SK-N-SH treated with all-trans-retinoic acid at 6 μM for 48 hours (cell line): ENCODE measurements at regions not wholly inside any gene's neighbourhood (a gene's known extent, or its start where the extent isn't known, plus 50 kb on each side); places are given as distances from the start of the nearest gene placed in this dataset.

ENCODE experiments used
- ATAC-seq: fragments of 200-7000 bp; cut with Tn5 transposase; 3 replicates; pipeline ENCODE4 v1.9.1; 2020; ENCODE audit warnings: mild to moderate bottlenecking, moderate library complexity
- BACH2 ChIP-seq: fragments of 250-450 bp; sonication (Bioruptor Pico); IDR thresholded peaks from 2 replicates; pipeline ENCODE4 v1.9.0; 2021; ENCODE audit warnings: mild to moderate bottlenecking, borderline replicate concordance
- CSDC2 ChIP-seq: fragments of 250-450 bp; sonication (Bioruptor Pico); IDR thresholded peaks from 2 replicates; pipeline ENCODE4 v1.5.0; 2020; ENCODE audit warnings: mild to moderate bottlenecking, moderate library complexity
- GLIS3 ChIP-seq: fragments of 250-450 bp; sonication (Bioruptor Pico); IDR thresholded peaks from 2 replicates; pipeline ENCODE4 v1.5.0; 2020; ENCODE audit warnings: mild to moderate bottlenecking, moderate library complexity
- ISL1 ChIP-seq: fragments of 250-450 bp; sonication (Bioruptor Pico); IDR thresholded peaks from 2 replicates; pipeline ENCODE4 v2.1.2; 2022; ENCODE audit warnings: mild to moderate bottlenecking, moderate library complexity
- PPARA ChIP-seq: fragments of 250-450 bp; sonication (Bioruptor Pico); IDR thresholded peaks from 2 replicates; pipeline ENCODE4 v1.5.0; 2020; ENCODE audit warnings: mild to moderate bottlenecking, borderline replicate concordance
- RARB ChIP-seq: fragments of 250-450 bp; sonication (Bioruptor Pico); IDR thresholded peaks from 2 replicates; pipeline ENCODE4 v1.8.0; 2021; ENCODE audit warnings: mild to moderate bottlenecking, moderate library complexity
- SNAI2 ChIP-seq: fragments of 250-450 bp; sonication (Bioruptor Pico); IDR thresholded peaks from 2 replicates; pipeline ENCODE4 v1.5.0; 2020; ENCODE audit warnings: mild to moderate bottlenecking, moderate library complexity
- TCF4 ChIP-seq: fragments of 250-450 bp; sonication (Bioruptor Pico); IDR thresholded peaks from 2 replicates; pipeline ENCODE4 v1.8.0; 2021; ENCODE audit warnings: mild to moderate bottlenecking, moderate library complexity, borderline replicate concordance
- TOX ChIP-seq: fragments of 250-450 bp; sonication (Bioruptor Pico); IDR thresholded peaks from 2 replicates; pipeline ENCODE4 v1.8.0; 2021; ENCODE audit warnings: mild to moderate bottlenecking, moderate library complexity, borderline replicate concordance
- ZC3H10 ChIP-seq: fragments of 250-450 bp; sonication (Bioruptor Pico); IDR thresholded peaks from 2 replicates; pipeline ENCODE4 v1.5.1; 2021; ENCODE audit warnings: mild to moderate bottlenecking, moderate library complexity
- ZFP3 ChIP-seq: fragments of 250-450 bp; sonication (Bioruptor Pico); IDR thresholded peaks from 2 replicates; pipeline ENCODE4 v1.5.0; 2020; ENCODE audit warnings: mild to moderate bottlenecking, moderate library complexity
- ZNF565 ChIP-seq: fragments of 450-650 bp; formaldehyde crosslinking; conservative IDR thresholded peaks from 2 replicates; pipeline ENCODE4 v1.5.0; 2020; ENCODE audit warnings: low read depth, mild to moderate bottlenecking, moderate library complexity
- ZNF70 ChIP-seq: fragments of 450-650 bp; formaldehyde crosslinking; IDR thresholded peaks from 2 replicates; pipeline ENCODE4 v1.5.0; 2020; ENCODE audit warnings: mild to moderate bottlenecking, moderate library complexity
- ZNF8 ChIP-seq: fragments of 450-650 bp; formaldehyde crosslinking; IDR thresholded peaks from 2 replicates; pipeline ENCODE4 v1.5.0; 2020; ENCODE audit warnings: mild to moderate bottlenecking, moderate library complexity
- TF ChIP-seq, protein P1 (sequence below): fragments of 250-450 bp; sonication (Bioruptor Pico); IDR thresholded peaks from 2 replicates; pipeline ENCODE4 v1.5.1; 2021; ENCODE audit warnings: mild to moderate bottlenecking, moderate library complexity
- TF ChIP-seq, protein P2 (sequence below): fragments of 250-450 bp; sonication (Bioruptor Pico); IDR thresholded peaks from 2 replicates; pipeline ENCODE4 v1.8.0; 2020; ENCODE audit warnings: mild to moderate bottlenecking, moderate library complexity, borderline replicate concordance
- TF ChIP-seq, protein P3 (sequence below): fragments of 250-450 bp; sonication (Bioruptor Pico); IDR thresholded peaks from 2 replicates; pipeline ENCODE4 v1.5.1; 2020; ENCODE audit warnings: low read depth, mild to moderate bottlenecking, moderate library complexity
- TF ChIP-seq, protein P4 (sequence below): fragments of 250-450 bp; sonication (Bioruptor Pico); IDR thresholded peaks from 2 replicates; pipeline ENCODE4 v1.8.0; 2021; ENCODE audit warnings: low read depth, mild to moderate bottlenecking, moderate library complexity, borderline replicate concordance

DNA sequence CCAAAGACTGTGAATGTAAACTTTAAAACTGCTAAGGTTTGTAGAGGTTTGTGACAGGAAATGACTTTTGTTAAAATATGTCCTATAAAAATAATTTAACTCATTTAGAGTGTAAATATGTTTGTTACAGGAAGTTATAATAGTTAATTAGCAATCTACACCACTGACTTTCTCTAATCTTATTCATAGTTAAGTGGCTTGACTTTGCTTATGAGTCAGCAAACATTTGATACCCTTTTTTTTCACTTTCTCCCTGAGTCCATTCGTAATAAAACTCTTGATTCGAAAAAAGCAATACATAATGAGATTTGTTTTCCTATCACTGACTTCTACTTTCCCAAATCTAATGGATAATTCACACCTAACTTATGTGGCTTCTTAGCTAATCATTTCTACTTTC is 317.7 kb upstream of the SEMA3C start (continued):
- TF ChIP-seq, protein P1, sequence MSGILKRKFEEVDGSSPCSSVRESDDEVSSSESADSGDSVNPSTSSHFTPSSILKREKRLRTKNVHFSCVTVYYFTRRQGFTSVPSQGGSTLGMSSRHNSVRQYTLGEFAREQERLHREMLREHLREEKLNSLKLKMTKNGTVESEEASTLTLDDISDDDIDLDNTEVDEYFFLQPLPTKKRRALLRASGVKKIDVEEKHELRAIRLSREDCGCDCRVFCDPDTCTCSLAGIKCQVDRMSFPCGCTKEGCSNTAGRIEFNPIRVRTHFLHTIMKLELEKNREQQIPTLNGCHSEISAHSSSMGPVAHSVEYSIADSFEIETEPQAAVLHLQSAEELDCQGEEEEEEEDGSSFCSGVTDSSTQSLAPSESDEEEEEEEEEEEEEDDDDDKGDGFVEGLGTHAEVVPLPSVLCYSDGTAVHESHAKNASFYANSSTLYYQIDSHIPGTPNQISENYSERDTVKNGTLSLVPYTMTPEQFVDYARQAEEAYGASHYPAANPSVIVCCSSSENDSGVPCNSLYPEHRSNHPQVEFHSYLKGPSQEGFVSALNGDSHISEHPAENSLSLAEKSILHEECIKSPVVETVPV (CRISPR knock-in tag) = no peak
- TF ChIP-seq, protein P2, sequence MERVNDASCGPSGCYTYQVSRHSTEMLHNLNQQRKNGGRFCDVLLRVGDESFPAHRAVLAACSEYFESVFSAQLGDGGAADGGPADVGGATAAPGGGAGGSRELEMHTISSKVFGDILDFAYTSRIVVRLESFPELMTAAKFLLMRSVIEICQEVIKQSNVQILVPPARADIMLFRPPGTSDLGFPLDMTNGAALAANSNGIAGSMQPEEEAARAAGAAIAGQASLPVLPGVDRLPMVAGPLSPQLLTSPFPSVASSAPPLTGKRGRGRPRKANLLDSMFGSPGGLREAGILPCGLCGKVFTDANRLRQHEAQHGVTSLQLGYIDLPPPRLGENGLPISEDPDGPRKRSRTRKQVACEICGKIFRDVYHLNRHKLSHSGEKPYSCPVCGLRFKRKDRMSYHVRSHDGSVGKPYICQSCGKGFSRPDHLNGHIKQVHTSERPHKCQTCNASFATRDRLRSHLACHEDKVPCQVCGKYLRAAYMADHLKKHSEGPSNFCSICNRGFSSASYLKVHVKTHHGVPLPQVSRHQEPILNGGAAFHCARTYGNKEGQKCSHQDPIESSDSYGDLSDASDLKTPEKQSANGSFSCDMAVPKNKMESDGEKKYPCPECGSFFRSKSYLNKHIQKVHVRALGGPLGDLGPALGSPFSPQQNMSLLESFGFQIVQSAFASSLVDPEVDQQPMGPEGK = no peak

DNA sequence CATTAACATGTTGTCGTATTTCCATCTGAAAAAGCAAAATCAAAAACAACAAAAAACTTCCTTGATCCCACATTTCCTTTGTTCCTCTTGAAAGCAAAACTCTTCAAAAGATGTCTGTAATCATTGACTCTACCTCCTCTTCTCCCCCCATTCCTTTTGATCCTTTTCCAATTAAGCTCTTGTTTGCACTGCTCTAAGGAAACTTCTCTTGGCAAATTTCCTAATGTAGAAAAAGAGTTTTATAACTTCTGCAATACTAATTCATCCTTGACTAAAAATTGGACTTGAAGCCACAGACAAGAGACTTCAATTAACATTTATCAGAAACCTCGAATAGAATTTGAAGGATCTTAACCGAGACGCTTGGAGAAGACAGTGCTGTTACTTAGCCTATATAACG is 317.1 kb upstream of the SEMA3C start:
- no peak for ATAC-seq
- TF ChIP-seq ZFP3 = no peak
- TF ChIP-seq, protein P3, sequence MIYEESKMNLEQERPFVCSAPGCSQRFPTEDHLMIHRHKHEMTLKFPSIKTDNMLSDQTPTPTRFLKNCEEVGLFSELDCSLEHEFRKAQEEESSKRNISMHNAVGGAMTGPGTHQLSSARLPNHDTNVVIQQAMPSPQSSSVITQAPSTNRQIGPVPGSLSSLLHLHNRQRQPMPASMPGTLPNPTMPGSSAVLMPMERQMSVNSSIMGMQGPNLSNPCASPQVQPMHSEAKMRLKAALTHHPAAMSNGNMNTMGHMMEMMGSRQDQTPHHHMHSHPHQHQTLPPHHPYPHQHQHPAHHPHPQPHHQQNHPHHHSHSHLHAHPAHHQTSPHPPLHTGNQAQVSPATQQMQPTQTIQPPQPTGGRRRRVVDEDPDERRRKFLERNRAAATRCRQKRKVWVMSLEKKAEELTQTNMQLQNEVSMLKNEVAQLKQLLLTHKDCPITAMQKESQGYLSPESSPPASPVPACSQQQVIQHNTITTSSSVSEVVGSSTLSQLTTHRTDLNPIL (CRISPR knock-in tag) = no peak
- TF ChIP-seq BACH2 (CRISPR knock-in tag) = no peak
- no peak for TF ChIP-seq ZNF70 (CRISPR knock-in tag)

DNA sequence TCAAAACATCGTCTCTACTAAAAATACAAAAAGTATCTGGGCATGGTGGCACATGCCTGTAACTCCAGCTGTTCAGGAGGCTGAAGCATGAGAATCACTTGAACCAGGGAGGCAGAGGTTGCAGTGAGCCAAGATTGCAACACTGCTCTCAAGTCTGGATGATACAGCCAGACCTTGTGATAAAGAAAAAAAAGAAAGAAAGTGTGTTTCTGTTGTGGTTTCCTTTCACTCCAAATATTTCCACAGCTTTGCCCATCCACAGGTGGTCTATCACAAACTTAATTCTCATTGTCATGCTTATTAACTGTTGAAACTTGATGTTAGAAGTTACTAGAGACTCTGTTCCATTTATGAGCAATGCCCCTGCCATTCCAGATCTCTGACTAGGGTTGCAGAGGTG is 316.0 kb upstream of the SEMA3C start:
- no peak for ATAC-seq
- TF ChIP-seq ISL1 (CRISPR knock-in tag) = no peak
- TF ChIP-seq, protein P4, sequence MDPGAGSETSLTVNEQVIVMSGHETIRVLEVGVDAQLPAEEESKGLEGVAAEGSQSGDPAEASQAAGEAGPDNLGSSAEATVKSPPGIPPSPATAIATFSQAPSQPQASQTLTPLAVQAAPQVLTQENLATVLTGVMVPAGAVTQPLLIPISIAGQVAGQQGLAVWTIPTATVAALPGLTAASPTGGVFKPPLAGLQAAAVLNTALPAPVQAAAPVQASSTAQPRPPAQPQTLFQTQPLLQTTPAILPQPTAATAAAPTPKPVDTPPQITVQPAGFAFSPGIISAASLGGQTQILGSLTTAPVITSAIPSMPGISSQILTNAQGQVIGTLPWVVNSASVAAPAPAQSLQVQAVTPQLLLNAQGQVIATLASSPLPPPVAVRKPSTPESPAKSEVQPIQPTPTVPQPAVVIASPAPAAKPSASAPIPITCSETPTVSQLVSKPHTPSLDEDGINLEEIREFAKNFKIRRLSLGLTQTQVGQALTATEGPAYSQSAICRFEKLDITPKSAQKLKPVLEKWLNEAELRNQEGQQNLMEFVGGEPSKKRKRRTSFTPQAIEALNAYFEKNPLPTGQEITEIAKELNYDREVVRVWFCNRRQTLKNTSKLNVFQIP (CRISPR knock-in tag) = no peak
- TF ChIP-seq ZNF565 = no peak
- TF ChIP-seq ZNF8 = no peak
- TF ChIP-seq SNAI2 (CRISPR knock-in tag) = no peak
- TF ChIP-seq GLIS3 (CRISPR knock-in tag) = no peak
- TF ChIP-seq, protein P1 (CRISPR knock-in tag) = no peak
- no peak for TF ChIP-seq ZNF70 (CRISPR knock-in tag)
- TF ChIP-seq ZFP3 = no peak
- no peak for TF ChIP-seq RARB (CRISPR knock-in tag)

DNA sequence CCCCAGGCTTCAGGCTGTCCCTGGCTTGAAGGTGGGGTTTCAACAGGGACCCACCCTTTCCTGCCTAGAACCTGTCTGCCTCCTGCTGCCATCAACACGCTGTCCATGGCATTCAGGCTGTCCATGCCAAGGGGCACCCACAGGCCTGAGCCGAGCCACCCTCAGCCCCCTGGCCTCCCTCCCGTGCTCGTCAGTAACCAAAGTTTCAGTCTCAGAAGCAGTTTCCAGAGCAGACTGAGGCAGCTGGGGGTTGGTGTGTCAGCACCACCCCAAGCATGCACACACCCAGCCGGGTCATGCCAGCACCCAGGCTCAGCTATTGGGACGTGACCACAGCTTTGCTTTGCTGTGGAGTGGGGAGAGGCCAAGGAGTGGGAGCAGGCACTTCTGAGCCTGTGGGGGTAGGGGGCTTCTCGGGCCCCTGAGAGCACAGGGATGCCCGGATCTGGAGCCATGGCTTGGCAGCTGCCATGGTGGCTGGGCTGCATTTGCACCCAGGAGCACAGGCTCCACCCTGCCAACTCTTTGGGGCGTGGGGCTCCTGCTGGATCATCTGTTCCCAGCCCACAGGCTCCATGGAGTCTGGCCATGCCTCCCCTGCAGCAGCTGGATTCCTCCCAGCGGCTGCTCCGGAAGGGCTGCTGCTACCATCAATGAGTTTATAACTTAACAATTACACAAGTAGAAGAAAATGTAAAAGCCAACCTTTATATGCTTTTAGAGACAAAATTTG is 314.5 kb upstream of the SEMA3C start:
- TF ChIP-seq TOX (CRISPR knock-in tag) (no peak), CSDC2 (CRISPR knock-in tag) (no peak), ZC3H10 (CRISPR knock-in tag) (no peak), TCF4 (CRISPR knock-in tag) (no peak), PPARA (CRISPR knock-in tag) (no peak)
- TF ChIP-seq, protein P3 (CRISPR knock-in tag) = no peak
- no peak for ATAC-seq
